DND-41 (cell line): ENCODE measurements at regions not wholly inside any gene's neighbourhood (a gene's known extent, or its start where the extent isn't known, plus 50 kb on each side); places are given as distances from the start of the nearest gene placed in this dataset.

Experiments used
- EZH2 ChIP-seq: IDR thresholded peaks from 3 replicates; pipeline ENCODE4 v1.6.1; 2012; ENCODE audit warnings: borderline replicate concordance, low read depth, mild to moderate bottlenecking, moderate library complexity, low read length, inconsistent platforms; ENCODE audit not compliant: severe bottlenecking
- TF ChIP-seq, protein P1 (sequence below): IDR thresholded peaks from 2 replicates; pipeline ENCODE4 v1.5.1; 2012; ENCODE audit warnings: borderline replicate concordance, low read length, moderate library complexity, mild to moderate bottlenecking; ENCODE audit not compliant: poor library complexity, severe bottlenecking; ENCODE audit errors: extremely low read depth

DNA sequence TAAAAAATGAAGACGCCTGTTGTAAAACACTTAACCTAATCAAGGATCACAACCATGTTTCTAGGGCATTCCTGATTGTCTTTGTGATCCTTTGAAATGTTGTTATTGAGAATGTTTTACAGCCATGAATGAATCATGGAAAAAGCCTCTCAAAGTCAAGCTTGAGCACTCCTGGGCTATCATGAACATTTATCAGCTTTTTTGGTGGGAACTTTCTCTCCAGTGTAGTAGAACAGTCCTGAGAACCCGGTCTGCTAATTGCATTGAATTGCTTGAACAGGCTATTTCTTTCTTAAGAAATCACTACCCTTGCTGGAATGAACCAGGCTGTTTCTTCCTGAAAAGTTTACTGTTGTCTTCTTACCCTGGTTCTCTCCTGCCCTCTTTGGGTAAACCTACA, 516.5 kb downstream of the FGF9 start:
- TF ChIP-seq, protein P1, sequence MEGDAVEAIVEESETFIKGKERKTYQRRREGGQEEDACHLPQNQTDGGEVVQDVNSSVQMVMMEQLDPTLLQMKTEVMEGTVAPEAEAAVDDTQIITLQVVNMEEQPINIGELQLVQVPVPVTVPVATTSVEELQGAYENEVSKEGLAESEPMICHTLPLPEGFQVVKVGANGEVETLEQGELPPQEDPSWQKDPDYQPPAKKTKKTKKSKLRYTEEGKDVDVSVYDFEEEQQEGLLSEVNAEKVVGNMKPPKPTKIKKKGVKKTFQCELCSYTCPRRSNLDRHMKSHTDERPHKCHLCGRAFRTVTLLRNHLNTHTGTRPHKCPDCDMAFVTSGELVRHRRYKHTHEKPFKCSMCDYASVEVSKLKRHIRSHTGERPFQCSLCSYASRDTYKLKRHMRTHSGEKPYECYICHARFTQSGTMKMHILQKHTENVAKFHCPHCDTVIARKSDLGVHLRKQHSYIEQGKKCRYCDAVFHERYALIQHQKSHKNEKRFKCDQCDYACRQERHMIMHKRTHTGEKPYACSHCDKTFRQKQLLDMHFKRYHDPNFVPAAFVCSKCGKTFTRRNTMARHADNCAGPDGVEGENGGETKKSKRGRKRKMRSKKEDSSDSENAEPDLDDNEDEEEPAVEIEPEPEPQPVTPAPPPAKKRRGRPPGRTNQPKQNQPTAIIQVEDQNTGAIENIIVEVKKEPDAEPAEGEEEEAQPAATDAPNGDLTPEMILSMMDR = no peak
- TF ChIP-seq EZH2 = no peak
